Mesenchymal stem cell (in vitro differentiated cells and primary cell): ENCODE measurements at regions not wholly inside any gene's neighbourhood (a gene's known extent, or its start where the extent isn't known, plus 50 kb on each side); places are given as distances from the start of the nearest gene placed in this dataset.
A peak's percentile ranks its signal among the peaks of the same experiment; 100 is the strongest.
"Not testable (repeated sequence)": the region's sequence is repeated elsewhere in the genome, so short reads cannot be mapped to it uniquely, and the experiment has no call there.

ENCODE experiments used
- DNase-seq: peaks from one replicate; pipeline ENCODE4 v3.0.0-alpha.2; 2013
- H2AFZ ChIP-seq: one replicate; pipeline ENCODE4 v1.6.1; 2013; ENCODE audit warnings: low read depth, mild to moderate bottlenecking, control low read depth, inconsistent platforms, low read length, moderate library complexity
- H2AK5ac ChIP-seq: 2 replicates; pipeline ENCODE4 v1.6.1; 2013; ENCODE audit warnings: low read length, moderate library complexity, mild to moderate bottlenecking, inconsistent platforms; ENCODE audit not compliant: severe bottlenecking
- H2BK120ac ChIP-seq: one replicate; pipeline ENCODE4 v1.6.1; 2013; ENCODE audit warnings: low read depth, mild to moderate bottlenecking, inconsistent platforms, low read length, moderate library complexity
- H2BK12ac ChIP-seq, 2 experiments: one replicate each; pipeline ENCODE4 v1.6.1; 2013; ENCODE audit warnings: inconsistent platforms in 2 of 2, low read length in 2 of 2, mild to moderate bottlenecking in 2 of 2, moderate library complexity in 2 of 2, control low read depth in 1 of 2
- H2BK15ac ChIP-seq: one replicate; pipeline ENCODE4 v1.6.1; 2013; ENCODE audit warnings: mild to moderate bottlenecking, low read depth, inconsistent platforms; ENCODE audit not compliant: poor library complexity, severe bottlenecking
- H2BK5ac ChIP-seq: 2 replicates; pipeline ENCODE4 v1.6.1; 2013; ENCODE audit warnings: low read depth, mild to moderate bottlenecking, low read length, control low read depth, inconsistent platforms; ENCODE audit not compliant: poor library complexity, severe bottlenecking
- H3K14ac ChIP-seq, 2 experiments: one replicate each; pipeline ENCODE4 v1.6.1; 2013; ENCODE audit warnings: inconsistent platforms in 2 of 2, low read length in 2 of 2, control low read depth in 1 of 2, mild to moderate bottlenecking in 1 of 2, moderate library complexity in 1 of 2
- H3K18ac ChIP-seq, 2 experiments: one replicate each; pipeline ENCODE4 v1.6.1; 2013; ENCODE audit warnings: inconsistent platforms in 2 of 2, low read length in 2 of 2, control low read depth in 1 of 2, low read depth in 1 of 2, mild to moderate bottlenecking in 1 of 2
- H3K23ac ChIP-seq, 2 experiments: one replicate each; pipeline ENCODE4 v1.6.1; 2013; ENCODE audit warnings: inconsistent platforms in 2 of 2, low read length in 2 of 2, mild to moderate bottlenecking in 2 of 2, moderate library complexity in 2 of 2, control low read depth in 1 of 2
- H3K27ac ChIP-seq: 2 replicates; pipeline ENCODE4 v1.5.1; 2013; ENCODE audit warnings: mild to moderate bottlenecking, moderate library complexity, low read length, control low read depth, inconsistent platforms; ENCODE audit not compliant: poor library complexity, severe bottlenecking
- H3K27me3 ChIP-seq, 2 experiments: 2 replicates each; pipeline versions ENCODE4 v1.6.1 to v1.7.0; 2013; ENCODE audit warnings: low read length in 2 of 2, mild to moderate bottlenecking in 2 of 2, moderate library complexity in 2 of 2, control low read depth in 1 of 2, inconsistent platforms in 1 of 2; ENCODE audit not compliant: control insufficient read depth in 1 of 2, insufficient read depth in 1 of 2
- H3K36me3 ChIP-seq, 2 experiments: 2 replicates each; pipeline versions ENCODE4 v1.6.1 to v1.7.0; 2013; ENCODE audit warnings: low read length in 2 of 2, control low read depth in 1 of 2, inconsistent platforms in 1 of 2, low read depth in 1 of 2, mild to moderate bottlenecking in 1 of 2; ENCODE audit not compliant: insufficient read depth in 2 of 2, control insufficient read depth in 1 of 2
- H3K4ac ChIP-seq, 2 experiments: one replicate each; pipeline ENCODE4 v1.6.1; 2013; ENCODE audit warnings: inconsistent platforms in 2 of 2, low read length in 2 of 2, mild to moderate bottlenecking in 2 of 2, moderate library complexity in 2 of 2, control low read depth in 1 of 2, low read depth in 1 of 2
- H3K4me1 ChIP-seq: 2 replicates; pipeline ENCODE4 v1.6.1; 2013; ENCODE audit warnings: low read depth, low read length, control low read depth; ENCODE audit not compliant: control insufficient read depth, insufficient read depth
- H3K4me2 ChIP-seq: 2 replicates; pipeline ENCODE4 v1.6.1; 2013; ENCODE audit warnings: low read length, mild to moderate bottlenecking, inconsistent platforms; ENCODE audit not compliant: poor library complexity, severe bottlenecking
- H3K4me3 ChIP-seq, 2 experiments: 2 replicates each; pipeline versions ENCODE4 v1.5.1 to v1.7.0; 2013; ENCODE audit warnings: low read length in 2 of 2, mild to moderate bottlenecking in 2 of 2, control low read depth in 1 of 2, low read depth in 1 of 2; ENCODE audit not compliant: insufficient read depth in 1 of 2
- H3K79me1 ChIP-seq: replicated peaks from 2 replicates; pipeline ENCODE4 v1.6.1; 2013; ENCODE audit warnings: mild to moderate bottlenecking, control low read depth, low read length, inconsistent platforms; ENCODE audit not compliant: poor library complexity, severe bottlenecking
- H3K9ac ChIP-seq: 2 replicates; pipeline ENCODE4 v1.7.0; 2013; ENCODE audit warnings: mild to moderate bottlenecking, low read length, moderate library complexity
- H3K9me3 ChIP-seq: 2 replicates; pipeline ENCODE4 v1.7.0; 2013; ENCODE audit warnings: mild to moderate bottlenecking, low read length; ENCODE audit not compliant: control insufficient read depth
- H4K8ac ChIP-seq: one replicate; pipeline ENCODE4 v1.6.1; 2013; ENCODE audit warnings: inconsistent platforms, mild to moderate bottlenecking, low read length, moderate library complexity
- H4K91ac ChIP-seq: one replicate; pipeline ENCODE4 v1.6.1; 2013; ENCODE audit warnings: mild to moderate bottlenecking, low read length, inconsistent platforms
- WGBS: methylation state at CpG from one replicate; pipeline ENCODE4 v1.1.7; 2013; ENCODE audit warnings: mixed read lengths; 5-methylcytosine and 5-hydroxymethylcytosine counted together

GRCh38 chrX:26444417-26444816 lies 228.4 kb downstream of the MAGEB5 start:
- not testable (repeated sequence) for H3K14ac ChIP-seq, H3K4me2 ChIP-seq, H3K4me3 ChIP-seq, H3K18ac ChIP-seq, H3K36me3 ChIP-seq, H2BK120ac ChIP-seq, H3K23ac ChIP-seq, H2AK5ac ChIP-seq, H3K9ac ChIP-seq, H3K79me1 ChIP-seq, H3K4ac ChIP-seq, H4K91ac ChIP-seq, H2BK5ac ChIP-seq, H4K8ac ChIP-seq, H3K27me3 ChIP-seq, H2BK15ac ChIP-seq, H3K9me3 ChIP-seq, H3K27ac ChIP-seq, H2AFZ ChIP-seq, DNase-seq, H2BK12ac ChIP-seq, H3K4me1 ChIP-seq
- no CpG with 5 or more reads among the region's 3 CpGs for WGBS

- Histone ChIP-seq H3K36me3 (no peaks in the 10 kb centered on the region), H2AFZ (no peak overlapping the region), H4K8ac (no peak overlapping the region), H3K4me2 (no peak overlapping the region), H3K4me3 (no peak overlapping the region), H3K4me1 (no peaks in the 10 kb centered on the region), H3K27ac (no peak overlapping the region), H3K79me1 (no peaks in the 10 kb centered on the region), H3K23ac (no peak overlapping the region), H2BK5ac (no peak overlapping the region), H3K9me3 (no peaks in the 10 kb centered on the region), H3K4ac (no peak overlapping the region), H3K9ac (no peak overlapping the region), H3K18ac (no peak overlapping the region), H2AK5ac (no peak overlapping the region), H2BK120ac (no peak overlapping the region), H4K91ac (no peak overlapping the region), H2BK15ac (no peak overlapping the region), H2BK12ac (no peak overlapping the region), H3K14ac (no peak overlapping the region), H3K27me3 (no peaks in the 10 kb centered on the region)
- no CpG with 5 or more reads among the region's 1 CpG for WGBS
- DNase-seq = no peak
Observed at GRCh38 chrX:26442340-26442739, 226.4 kb downstream of the MAGEB5 start.

- Histone ChIP-seq H3K27ac (no peak overlapping the region), H2BK5ac (no peak overlapping the region), H3K14ac (no peak overlapping the region), H3K36me3 (no peaks in the 10 kb centered on the region), H3K4me3 (no peak overlapping the region), H3K4me2 (no peak overlapping the region), H2AK5ac (no peak overlapping the region), H3K27me3 (no peaks in the 10 kb centered on the region), H2BK15ac (no peak overlapping the region), H3K79me1 (no peaks in the 10 kb centered on the region), H4K91ac (no peak overlapping the region), H3K23ac (no peak overlapping the region), H2AFZ (no peak overlapping the region), H3K4me1 (no peaks in the 10 kb centered on the region), H3K9me3 (no peaks in the 10 kb centered on the region), H3K4ac (no peak overlapping the region), H2BK120ac (no peak overlapping the region), H2BK12ac (no peak overlapping the region), H3K18ac (no peak overlapping the region), H3K9ac (no peak overlapping the region), H4K8ac (no peak overlapping the region)
- no peak for DNase-seq
- WGBS = no CpG with 5 or more reads among the region's 3 CpGs
Observed at GRCh38 chrX:26414534-26414933, 198.6 kb downstream of the MAGEB5 start.

GRCh38 chrX:26411045-26411444 lies 195.1 kb downstream of the MAGEB5 start:
- Histone ChIP-seq H2AK5ac (no peak overlapping the region), H2AFZ (no peak overlapping the region), H3K14ac (no peak overlapping the region), H3K4ac (no peak overlapping the region), H2BK120ac (no peak overlapping the region), H3K23ac (no peak overlapping the region), H2BK5ac (peak overlapping the region; percentile 25), H3K4me2 (no peak overlapping the region), H3K4me1 (no peaks in the 10 kb centered on the region), H3K36me3 (no peaks in the 10 kb centered on the region), H4K91ac (no peak overlapping the region), H3K27me3 (no peaks in the 10 kb centered on the region), H3K9me3 (no peaks in the 10 kb centered on the region), H3K4me3 (no peak overlapping the region), H3K79me1 (no peaks in the 10 kb centered on the region), H3K18ac (no peak overlapping the region), H4K8ac (no peak overlapping the region), H2BK15ac (no peak overlapping the region), H2BK12ac (no peak overlapping the region), H3K27ac (no peak overlapping the region), H3K9ac (no peak overlapping the region)
- 63% methylated on average over 1 of the region's 1 CpG for WGBS
- no peak for DNase-seq
